HUDEP-2 (cell line): ENCODE measurements at regions not wholly inside any gene's neighbourhood (a gene's known extent, or its start where the extent isn't known, plus 50 kb on each side); places are given as distances from the start of the nearest gene placed in this dataset.

Source experiments
- DNase-seq, 76 experiments: peaks; one replicate each; lab custom pipeline; 2025; ENCODE audit not compliant: unreplicated experiment in 76 of 76; lab: John Stamatoyannopoulos, UW

- DNase-seq, result no peak
Observed at GRCh38 chr5:18091142-18091541, 456.9 kb downstream of the TAF11L14 start.

DNA sequence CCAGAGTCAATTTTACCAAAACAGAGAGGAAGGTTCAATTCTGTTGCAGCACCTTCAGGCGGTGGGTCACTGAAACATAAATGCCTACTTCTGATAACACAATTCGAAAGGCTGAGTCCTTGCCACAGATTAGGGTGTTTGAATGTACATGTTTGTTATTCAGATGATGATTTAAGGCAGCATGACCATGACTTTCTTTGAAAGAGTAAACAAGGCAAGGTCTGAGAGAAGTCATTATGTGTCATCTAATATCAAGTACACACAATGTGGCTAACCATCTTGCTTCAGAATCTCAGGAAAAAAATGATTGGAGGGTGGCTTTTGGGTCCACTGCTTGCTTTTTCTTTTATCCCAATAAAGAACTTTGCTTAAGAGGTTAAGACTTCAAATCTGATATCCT, 457.5 kb downstream of the TAF11L14 start:
- no peak for DNase-seq

- DNase-seq, result no peak
Observed at GRCh38 chr5:18095061-18095460, 460.8 kb downstream of the TAF11L14 start.

DNA sequence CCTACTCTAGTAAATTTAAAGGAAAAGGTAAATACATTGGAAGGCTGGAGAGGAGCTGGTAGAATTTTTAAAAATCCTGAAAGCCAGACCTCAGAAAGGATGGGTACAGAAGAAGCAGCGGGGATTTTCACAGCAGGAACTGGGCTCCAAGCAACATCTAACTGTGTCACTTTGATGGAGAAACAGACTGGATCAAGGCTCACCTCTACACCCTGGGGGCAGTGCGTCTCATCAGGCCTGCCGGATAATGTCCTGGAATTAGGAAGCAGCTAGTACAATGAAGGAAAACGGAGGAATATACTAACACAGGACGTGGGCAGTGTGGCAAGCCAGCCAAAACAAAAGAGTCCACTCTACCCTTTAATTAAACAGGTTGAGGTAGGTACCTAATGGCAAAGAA, 463.6 kb downstream of the TAF11L14 start:
- no peak for DNase-seq

DNA sequence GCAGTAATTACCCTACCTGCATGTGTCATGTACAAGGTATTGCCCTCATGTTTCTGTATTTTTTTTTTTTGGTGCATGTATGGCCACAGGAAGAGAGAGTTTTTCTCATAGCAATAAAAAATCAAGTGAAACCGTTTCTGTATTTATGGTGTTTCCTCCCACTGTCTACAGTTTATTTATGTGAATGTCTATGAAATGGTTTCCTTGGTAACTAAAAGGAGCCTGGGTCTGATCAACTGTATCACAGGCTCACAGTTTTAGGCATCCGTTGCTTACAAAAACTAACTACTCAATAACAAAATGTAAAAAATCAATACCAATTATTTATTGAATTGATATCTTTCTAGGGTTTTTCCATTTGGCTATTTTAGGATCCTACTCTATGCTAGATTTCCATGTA, 464.4 kb downstream of the TAF11L14 start:
- no peak for DNase-seq

- no peak for DNase-seq
Observed at GRCh38 chr5:18099261-18099660, 465.0 kb downstream of the TAF11L14 start.

DNA sequence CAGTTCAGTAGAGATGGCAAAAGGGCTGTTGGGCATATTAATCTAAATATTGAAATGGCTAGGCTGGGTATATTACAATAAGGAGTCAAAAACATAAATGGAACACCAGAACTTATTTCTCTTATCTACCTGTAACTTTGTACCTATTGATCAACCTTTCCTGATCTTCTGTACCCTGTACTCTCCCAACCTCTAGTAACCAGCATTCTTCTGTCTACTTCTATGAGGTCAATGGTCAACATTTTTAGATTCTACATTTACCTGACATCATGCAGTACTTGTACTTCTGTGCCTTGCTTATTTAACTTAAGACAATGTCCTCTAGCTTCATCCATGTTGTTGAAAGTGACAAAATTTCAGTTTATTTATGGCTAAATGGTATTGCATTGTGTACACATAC, 467.3 kb downstream of the TAF11L14 start:
- DNase-seq, result no peak

DNA sequence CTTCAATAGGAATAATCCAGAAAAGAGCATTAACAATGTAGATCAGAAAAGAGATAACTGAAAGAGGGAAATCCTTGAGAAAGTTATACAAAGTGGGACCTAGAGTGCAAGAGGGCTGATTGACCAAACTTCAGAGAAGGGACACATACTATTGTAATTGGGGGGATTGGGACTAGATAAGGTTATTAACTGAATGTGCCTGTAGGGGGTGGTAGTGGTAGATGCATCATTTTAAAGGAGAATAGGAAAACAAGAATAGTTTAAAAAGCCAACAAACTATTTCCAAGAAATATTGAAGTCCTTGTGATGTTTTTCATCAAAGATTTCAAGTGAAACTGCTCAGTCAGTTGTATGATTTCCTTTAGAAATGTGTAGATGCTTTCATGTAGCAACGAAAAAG, 468.5 kb downstream of the TAF11L14 start:
- no peak for DNase-seq

DNA sequence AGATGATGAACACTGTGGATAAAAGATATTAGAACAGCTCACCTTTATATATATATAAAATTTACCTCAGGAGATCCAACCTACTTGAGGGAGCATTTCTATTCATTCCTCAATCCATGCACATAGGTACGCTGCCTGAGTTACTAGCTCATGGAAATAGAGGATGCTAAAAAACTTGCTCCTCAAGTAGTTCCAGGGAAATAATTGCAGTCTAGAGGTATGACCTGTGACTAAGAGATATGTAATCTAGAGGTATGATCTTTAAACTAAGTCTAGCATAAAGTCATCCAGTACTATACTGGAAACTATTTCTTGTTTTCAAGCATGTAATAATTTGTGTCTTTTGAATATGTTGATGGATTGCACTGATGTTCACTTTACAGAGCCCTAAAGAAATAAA, 471.2 kb downstream of the TAF11L14 start:
- no peak for DNase-seq

DNA sequence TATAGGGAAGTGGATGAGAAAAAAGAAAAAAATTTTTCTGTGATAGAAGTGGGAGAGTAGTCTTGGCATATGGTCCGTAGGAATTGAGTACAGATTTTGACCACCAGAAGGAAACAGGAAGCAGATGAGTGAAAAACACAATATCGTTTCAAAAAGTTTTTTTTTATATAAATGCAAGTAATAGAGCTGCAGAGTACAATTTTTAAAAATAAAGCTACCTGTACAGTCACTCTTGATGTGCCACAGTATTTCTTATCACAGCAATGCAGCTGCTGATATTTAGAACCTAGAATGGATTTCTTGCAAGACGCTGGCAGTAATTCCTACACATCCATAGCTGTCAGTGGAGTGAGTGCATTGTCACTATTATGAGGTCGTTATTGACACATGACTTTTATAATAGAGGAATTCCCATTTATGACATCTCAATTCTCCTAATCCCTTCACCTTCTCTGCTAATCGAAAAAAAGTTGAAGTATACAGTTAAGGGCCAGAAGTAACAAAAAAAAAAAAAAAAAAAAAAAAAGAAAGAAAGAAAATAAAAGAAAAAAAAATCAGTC, 477.7 kb downstream of the TAF11L14 start:
- DNase-seq, result no peak

- DNase-seq, result no peak
Observed at GRCh38 chr5:18113721-18114120, 479.5 kb downstream of the TAF11L14 start.

DNA sequence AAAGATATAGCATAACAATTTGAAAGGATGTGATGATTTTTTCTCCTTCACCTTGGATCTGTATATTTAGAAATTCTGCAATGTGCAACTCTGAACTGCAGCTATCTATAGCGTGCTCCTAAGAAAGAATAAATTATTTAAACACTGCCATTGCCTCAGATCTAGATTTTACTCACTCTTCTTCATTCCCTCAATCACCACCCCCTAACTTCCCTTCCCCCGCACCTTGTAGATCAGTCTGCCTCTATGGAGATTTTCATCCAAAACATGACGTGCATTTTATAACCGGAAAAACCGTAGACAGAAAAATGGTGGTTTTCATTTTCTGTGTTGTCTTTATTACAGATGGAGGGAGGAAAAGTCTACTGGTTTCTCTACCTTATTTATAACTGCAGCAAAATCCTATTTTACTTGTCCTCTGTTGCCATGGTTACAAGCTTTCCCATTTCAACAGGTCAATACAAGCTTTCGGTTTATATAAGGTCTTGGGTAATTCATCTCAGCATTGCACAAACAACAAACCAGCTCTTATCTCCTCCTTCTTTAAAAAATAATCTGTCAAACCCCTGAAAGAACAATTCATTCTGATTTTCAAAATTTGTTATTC, 480.0 kb downstream of the TAF11L14 start:
- DNase-seq, result no peak

DNA sequence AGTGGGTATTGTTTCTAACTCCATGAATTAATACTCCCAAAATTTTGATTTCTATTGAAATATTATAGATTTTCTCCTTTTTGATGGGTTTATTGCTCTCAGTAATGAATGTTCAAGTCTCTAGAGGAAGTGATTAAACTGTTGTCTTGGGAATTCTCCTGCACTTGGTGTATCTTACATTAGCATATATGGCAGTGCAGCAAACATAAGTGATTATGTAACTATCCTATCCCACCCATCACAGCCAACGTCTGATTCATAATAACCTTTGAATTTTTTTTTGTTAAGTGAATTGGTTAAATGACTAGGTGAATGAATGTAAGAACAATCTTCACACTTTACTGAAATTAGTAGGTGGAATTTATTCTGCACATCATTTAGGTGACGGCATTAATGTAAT, 483.7 kb downstream of the TAF11L14 start:
- DNase-seq, result no peak

- no peak for DNase-seq
Observed at GRCh38 chr5:18119156-18119785, 485.0 kb downstream of the TAF11L14 start.

GRCh38 chr5:18141222-18141621, 507.0 kb downstream of the TAF11L14 start:
- DNase-seq, result no peak

DNA sequence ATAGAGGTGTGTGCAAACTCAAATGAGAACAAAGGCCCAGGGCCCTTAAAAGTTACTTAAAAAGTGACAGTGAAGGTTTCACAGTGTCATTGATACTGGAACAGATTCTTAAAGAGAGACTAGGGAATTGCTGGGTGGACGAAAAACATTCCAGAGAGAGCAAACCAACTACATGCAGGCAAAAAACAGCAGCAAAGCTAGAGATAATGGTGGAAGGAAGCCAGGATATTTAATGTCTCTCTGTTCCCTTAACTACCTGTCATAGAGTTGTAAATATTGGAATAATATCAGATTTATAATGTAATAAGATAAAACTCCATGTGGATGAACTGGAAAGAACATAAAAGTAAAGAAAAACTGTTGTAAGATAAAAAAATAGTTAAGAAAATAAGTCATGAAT, 508.6 kb downstream of the TAF11L14 start:
- DNase-seq, result no peak

- DNase-seq, result no peak
Observed at GRCh38 chr5:18152671-18153070, 518.4 kb downstream of the TAF11L14 start.

DNA sequence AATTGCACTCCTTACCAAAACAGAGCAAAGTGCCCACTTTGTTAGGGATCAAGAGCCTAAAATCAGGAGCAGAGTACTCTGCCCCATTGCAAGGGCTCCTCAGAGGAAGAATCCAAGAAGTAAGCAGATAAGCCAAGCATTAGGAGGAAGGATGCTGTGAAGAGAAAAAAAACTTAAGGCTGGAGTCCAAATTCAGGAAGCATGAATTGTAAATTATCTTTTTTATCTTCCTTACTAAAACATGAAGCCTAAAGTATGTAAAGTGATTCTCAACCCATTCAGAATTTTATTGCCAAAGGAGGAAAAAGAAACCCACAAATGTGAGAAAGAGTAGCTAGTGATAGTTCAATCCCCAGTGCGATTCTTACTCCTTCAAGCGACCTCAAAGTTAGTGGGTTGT, 523.9 kb downstream of the TAF11L14 start:
- DNase-seq, result no peak

- DNase-seq, result no peak
Observed at GRCh38 chr5:18159331-18159730, 525.1 kb downstream of the TAF11L14 start.

DNA sequence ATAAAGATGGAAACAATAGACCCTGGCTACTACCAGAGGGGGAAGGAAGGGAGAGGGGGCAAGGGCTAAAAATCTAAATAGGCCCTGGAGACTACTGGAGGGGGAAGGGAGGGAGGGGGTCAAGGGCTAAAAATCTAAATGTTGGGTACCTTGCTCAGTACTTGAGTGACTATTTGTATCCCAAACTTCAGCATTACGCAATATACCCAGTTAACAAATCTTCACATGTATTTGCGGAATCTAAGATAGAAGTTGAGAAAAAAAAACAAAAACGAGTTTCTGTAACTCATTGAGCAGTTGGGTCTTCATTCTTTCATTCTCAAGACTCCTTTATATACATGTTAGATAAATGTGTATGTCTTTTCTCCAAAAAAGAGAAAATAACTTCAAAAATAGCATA, 537.4 kb downstream of the TAF11L14 start:
- no peak for DNase-seq

DNA sequence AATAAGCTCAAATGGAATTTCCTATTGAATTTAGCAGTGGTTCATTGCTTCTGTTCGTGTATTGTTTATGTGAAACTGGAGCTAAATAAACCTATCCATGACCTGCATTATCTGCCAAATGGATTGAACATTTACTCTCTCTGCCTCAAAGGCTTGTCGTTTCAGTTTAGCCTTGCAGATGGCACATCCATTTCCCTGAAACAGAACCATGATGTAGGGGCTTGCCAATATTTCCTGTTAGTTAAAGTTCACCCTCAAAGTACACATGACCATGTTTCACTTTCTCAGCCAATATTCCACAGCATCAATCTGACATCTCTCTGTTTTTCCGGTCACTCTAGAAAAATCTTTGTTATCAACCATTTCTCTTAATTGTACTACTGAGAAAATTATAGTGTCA, 545.3 kb downstream of the TAF11L14 start:
- DNase-seq, result no peak

- DNase-seq, result no peak
Observed at GRCh38 chr5:18181575-18181974, 547.3 kb downstream of the TAF11L14 start.

- no peak for DNase-seq
Observed at GRCh38 chr5:18195910-18196309, 561.6 kb downstream of the TAF11L14 start.
